GM18858 (cell line): ENCODE measurements at regions not wholly inside any gene's neighbourhood (a gene's known extent, or its start where the extent isn't known, plus 50 kb on each side); places are given as distances from the start of the nearest gene placed in this dataset.

Experiments
- ATAC-seq: cut with Tn5 transposase; IDR thresholded peaks from one replicate; pipeline ENCODE4 v1.9.1; 2021; ENCODE audit not compliant: unreplicated experiment

GRCh38 chr10:3417096-3417495 lies 244.5 kb upstream of the PITRM1 start:
- ATAC-seq, result no peak

GRCh38 chr10:3415878-3416605 lies 243.5 kb upstream of the PITRM1 start:
- ATAC-seq, result no peak

DNA sequence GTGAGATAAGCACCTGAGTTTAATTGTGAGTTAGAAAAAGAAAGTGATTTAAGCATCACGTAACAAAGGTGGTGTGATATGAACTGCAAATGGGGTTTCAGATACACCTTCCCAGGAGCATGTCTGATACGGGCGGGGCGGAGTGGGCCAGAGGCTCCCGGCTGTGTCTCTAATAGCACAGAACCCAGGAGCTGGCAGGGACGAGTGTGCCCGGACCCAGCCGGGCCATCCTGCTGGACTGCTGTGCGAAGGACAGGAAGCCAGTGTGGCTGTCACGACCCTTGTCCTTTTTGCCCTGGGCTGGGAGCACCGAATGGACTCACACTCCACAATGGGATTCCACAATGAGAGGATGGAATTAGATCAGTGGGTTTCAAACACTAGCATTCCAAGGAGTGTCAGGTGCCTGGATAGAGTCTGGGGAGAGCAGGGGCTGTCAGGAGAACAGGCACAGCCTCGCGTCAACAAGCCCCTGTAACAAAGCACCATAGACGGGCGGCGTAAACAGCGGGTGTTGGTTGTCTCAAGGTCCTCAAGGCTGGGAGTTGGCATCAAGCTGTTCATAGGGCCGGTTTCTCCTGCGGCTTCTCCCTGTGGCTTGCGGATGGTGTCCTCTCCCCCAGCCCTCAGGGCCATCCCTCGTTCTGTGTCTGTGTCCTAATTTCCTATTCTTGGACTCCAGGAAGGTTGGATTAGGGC lies 242.6 kb upstream of the PITRM1 start:
- ATAC-seq, result no peak

GRCh38 chr10:3414667-3415023 lies 242.1 kb upstream of the PITRM1 start:
- no peak for ATAC-seq

GRCh38 chr10:3413937-3414666 lies 241.5 kb upstream of the PITRM1 start:
- ATAC-seq, result no peak

DNA sequence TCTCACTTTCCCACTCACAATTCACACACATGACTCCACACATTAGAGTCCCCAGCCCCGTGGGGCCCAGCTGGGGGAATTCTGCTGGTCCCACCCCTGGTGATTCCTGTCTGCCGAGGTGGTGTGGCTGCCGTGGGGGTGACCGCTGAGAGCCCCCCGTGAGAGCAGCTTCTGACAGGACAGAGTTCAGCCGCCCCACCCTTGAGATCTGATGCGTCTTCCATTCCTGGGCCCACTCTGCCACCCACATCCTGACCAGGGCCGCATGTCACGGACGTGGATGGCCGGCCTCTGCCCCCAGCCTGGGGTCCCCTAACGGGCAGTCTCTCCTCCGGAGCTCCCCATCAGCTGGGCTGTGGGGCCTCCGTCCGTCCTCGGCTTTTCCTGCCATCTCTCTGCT lies 240.1 kb upstream of the PITRM1 start:
- no peak for ATAC-seq

DNA sequence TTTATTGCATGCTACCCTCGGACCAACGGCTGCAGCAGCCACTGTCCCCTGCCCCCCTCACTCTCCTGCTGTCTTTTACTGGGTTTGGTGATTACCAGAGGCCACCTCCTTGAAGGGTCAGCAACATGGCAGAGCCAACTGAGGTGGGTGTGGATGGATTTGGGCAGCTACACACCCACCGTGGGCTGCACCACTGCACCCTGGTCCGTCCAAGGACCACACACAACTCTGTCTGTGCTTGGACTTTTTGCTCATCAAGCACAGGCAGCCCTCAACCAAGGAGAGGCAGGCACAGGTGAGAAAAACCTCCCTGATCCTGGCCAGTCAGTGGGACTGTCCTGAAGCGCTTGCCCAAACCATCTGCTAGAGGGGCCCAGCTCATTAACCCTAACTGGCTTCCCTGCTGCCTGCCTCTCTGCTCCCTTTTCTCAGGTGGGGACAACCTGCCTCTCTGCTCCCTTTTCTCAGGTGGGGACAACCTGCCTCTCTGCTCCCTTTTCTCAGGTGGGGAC lies 239.5 kb upstream of the PITRM1 start:
- no peak for ATAC-seq

- ATAC-seq, result no peak
These were observed 238.5 kb upstream of the PITRM1 start for GRCh38 chr10:3411044-3411443.

GRCh38 chr10:3409928-3410327 lies 237.3 kb upstream of the PITRM1 start:
- no peak for ATAC-seq

GRCh38 chr10:3408603-3409365 lies 236.2 kb upstream of the PITRM1 start:
- no peak for ATAC-seq

GRCh38 chr10:3407208-3407607 lies 234.6 kb upstream of the PITRM1 start:
- no peak for ATAC-seq

DNA sequence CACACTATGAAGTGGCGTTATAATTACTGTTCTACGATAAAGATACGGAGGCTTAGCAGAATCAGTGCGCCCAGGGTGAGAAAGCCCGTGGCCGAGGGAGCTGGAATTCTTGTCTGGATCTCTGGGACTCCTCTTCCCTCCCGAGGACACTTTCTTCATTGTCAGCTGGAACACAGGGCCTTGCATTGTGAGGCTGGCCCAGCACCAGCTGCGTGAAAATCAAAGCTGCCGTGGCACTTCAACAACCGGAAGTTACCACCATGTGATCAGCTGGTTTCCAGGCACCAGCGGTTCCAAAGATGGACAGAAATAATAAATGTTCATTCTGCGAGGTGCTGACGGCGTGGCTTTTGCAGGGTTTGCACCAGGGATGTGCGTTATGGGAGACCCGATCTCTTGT lies 234.0 kb upstream of the PITRM1 start:
- ATAC-seq, result no peak

DNA sequence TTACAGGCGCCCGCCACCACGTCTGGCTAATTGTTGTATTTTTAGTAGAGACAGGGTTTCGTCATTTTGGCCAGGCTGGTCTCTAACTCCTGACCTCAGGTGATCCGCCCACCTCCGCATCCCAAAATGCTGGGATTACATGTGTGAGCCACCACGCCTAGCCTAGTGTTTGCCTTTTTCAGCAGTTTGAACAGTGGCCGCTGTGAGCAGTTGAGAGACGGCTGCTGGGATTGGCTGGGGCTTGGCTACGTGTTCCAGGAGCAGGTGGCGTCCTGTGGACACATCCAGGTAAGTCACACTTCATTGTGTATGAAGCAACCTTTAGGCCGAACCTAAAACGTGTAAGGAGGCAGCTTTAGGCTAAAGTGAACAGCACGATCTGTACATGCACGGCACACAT lies 231.8 kb upstream of the PITRM1 start:
- no peak for ATAC-seq

DNA sequence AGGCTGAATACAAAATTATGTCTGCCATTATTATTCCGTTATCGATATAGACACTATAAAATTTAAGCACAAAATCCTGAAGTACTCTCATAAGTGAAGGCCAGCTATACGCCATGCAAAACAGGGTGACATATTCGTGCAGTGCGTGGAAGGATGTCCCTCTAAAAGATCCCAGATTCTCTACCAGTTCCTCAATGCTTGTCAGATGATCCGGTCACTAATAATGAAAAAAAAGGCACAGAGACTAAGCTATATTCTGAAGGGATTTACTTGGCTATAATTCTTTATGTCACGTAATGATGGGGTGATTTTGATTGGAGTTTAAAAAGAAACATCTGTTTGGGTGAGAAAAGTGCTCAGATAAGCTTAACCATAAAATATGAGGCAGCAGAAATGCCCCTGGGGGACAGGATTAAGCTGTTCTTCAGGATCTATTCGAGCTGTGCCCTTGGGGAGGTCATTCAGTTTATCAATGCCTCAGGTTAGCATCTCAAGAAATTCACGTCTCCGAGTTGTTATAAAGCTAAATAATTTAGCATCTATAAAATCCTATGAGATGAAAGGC lies 229.7 kb upstream of the PITRM1 start:
- ATAC-seq, result no peak

DNA sequence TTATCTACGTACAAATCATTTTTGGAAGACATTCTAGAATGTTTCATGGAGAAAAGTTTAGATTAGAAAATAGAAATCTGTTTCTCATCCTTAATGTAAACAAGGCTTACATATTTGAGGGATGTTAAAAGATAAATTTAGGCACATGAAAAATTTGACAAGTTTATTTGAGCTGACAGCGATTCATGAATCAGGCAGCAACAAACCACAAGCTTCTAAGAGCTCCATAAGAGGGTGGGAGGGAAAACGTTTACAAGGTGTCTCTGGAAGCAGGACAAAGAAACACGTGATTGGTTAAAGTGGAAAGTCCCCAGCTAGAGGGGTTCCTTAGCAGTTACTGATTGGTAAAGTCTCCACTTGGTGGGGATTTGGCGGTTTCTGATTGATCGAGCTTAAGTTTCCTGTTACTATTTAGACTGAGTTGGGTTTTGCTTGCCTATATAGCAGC lies 228.9 kb upstream of the PITRM1 start:
- ATAC-seq, result no peak

GRCh38 chr10:3400348-3400747 lies 227.8 kb upstream of the PITRM1 start:
- ATAC-seq, result no peak

- no peak for ATAC-seq
These were observed 227.2 kb upstream of the PITRM1 start for GRCh38 chr10:3399756-3400155.

GRCh38 chr10:3398825-3399646 lies 226.5 kb upstream of the PITRM1 start:
- ATAC-seq, result no peak

GRCh38 chr10:3397846-3398245 lies 225.3 kb upstream of the PITRM1 start:
- no peak for ATAC-seq

GRCh38 chr10:3397231-3397630 lies 224.6 kb upstream of the PITRM1 start:
- ATAC-seq, result no peak
